HG03558 (cell line): ENCODE measurements at regions not wholly inside any gene's neighbourhood (a gene's known extent, or its start where the extent isn't known, plus 50 kb on each side); places are given as distances from the start of the nearest gene placed in this dataset.

Experiments used
- ATAC-seq: cut with Tn5 transposase; IDR thresholded peaks from one replicate; pipeline ENCODE4 v1.9.1; 2021; ENCODE audit warnings: moderate number of reproducible peaks; ENCODE audit not compliant: unreplicated experiment; ENCODE audit errors: extremely low read depth

- ATAC-seq: no peak
These were observed 652.6 kb downstream of the BCL11A start for GRCh38 chr2:59900728-59901452.

DNA sequence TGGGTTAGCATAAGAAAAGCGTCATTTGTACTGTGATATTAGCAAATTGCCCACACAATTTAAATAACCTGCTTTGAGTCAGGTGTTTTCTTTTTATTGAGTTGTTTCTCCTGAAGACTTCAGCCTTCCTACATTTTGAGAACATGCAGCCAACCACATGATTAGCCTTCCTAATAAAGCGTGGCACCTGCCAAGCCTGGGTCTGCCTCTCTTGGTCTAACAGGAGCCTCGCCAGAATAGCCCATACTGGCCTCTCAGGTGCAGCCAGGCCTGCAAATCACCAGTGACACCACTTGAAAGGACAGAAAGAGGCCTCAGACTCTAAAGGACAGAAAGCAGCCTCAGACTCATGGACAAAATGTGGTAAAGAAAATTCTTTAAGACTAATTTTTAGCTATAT is 653.8 kb downstream of the BCL11A start:
- no peak for ATAC-seq

- ATAC-seq: no peak
These were observed 656.8 kb downstream of the BCL11A start for GRCh38 chr2:59896499-59897245.

- ATAC-seq: no peak
These were observed 659.8 kb downstream of the BCL11A start for GRCh38 chr2:59893612-59894011.

GRCh38 chr2:59892398-59892797 is 661.1 kb downstream of the BCL11A start:
- ATAC-seq: no peak

GRCh38 chr2:59889305-59889704 is 664.1 kb downstream of the BCL11A start:
- no peak for ATAC-seq

GRCh38 chr2:59888706-59889105 is 664.7 kb downstream of the BCL11A start:
- no peak for ATAC-seq

GRCh38 chr2:59888015-59888414 is 665.4 kb downstream of the BCL11A start:
- peak; percentile 94 for ATAC-seq

DNA sequence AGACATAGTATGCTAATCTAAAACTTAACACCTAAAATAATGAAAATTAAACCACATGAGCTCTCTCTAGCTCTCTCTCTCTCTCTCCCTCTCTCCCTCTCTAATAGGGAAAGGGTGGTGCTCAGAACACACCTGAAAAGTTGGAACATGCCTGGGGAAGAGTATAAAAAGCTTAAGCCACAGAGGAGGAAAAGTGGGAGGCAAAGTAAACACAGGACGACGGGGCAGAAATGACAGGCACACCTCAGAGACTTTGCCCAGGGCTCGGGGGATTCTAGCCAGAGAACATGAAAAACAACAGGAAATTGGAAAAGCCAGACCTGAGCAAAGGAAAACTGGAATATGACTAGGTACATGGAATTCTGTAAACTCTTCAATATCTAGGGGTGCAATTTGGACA is 666.1 kb downstream of the BCL11A start:
- no peak for ATAC-seq

GRCh38 chr2:59886759-59887158 is 666.7 kb downstream of the BCL11A start:
- no peak for ATAC-seq

DNA sequence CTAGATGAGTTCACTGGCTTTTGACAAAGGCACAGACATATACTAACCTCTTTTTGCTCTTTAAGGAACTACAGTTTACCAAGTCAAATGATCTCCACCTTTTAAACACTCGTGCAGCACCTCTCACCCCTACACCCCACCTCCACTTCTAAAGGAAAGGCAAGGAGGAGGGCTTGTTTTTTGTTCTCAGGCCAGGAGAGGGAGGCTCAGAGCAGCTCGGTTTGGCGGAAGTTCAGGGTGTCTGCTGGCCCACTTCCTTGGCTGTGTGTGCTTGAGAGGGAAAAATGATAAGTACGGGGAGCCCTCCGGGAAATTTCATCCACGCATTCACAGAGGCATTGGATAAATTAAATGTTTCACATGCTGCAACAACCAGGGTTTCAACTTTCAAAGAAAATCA is 667.9 kb downstream of the BCL11A start:
- no peak for ATAC-seq

DNA sequence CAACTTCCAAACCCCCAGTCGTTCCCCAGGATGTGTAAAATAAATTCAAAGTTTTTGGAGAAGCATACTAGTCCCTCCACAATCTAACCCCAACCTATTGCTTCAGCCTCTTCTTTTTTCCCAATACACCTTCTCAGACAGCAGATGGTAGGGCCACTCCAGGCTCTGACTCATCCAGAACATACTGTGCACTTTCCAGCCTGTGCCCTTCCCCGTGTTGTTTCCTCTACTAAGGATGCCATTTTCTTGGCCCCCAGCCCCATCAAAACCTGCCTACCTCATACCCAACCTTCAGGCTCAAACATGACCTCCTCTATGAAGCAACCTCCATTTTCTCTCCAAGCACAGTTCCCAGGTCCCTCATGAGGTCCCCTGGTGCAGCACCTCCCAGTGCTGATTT is 669.3 kb downstream of the BCL11A start:
- no peak for ATAC-seq

- no peak for ATAC-seq
These were observed 670.6 kb downstream of the BCL11A start for GRCh38 chr2:59882822-59883221.

- ATAC-seq: no peak
These were observed 671.2 kb downstream of the BCL11A start for GRCh38 chr2:59882279-59882678.

DNA sequence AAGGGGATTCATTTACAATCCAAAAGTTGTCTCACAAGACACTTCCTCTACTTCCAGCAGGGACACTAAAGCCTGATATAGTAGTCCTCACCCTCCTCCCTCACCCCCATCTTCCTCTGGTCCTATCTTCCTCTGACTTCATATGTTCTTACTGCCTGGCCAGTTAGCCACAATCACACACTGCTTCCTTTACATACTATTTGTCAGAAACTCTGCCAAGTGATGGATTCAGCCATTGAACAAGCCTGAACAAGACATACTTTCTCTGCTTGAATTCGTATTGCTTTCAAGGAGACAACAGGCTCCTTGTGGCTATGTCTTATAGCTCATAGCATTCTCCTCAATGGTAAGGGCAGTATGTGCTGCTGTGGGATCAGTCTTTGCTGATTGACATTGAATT is 672.2 kb downstream of the BCL11A start:
- no peak for ATAC-seq

GRCh38 chr2:59879700-59880131 is 673.7 kb downstream of the BCL11A start:
- ATAC-seq: no peak

- no peak for ATAC-seq
These were observed 677.6 kb downstream of the BCL11A start for GRCh38 chr2:59875836-59876235.

DNA sequence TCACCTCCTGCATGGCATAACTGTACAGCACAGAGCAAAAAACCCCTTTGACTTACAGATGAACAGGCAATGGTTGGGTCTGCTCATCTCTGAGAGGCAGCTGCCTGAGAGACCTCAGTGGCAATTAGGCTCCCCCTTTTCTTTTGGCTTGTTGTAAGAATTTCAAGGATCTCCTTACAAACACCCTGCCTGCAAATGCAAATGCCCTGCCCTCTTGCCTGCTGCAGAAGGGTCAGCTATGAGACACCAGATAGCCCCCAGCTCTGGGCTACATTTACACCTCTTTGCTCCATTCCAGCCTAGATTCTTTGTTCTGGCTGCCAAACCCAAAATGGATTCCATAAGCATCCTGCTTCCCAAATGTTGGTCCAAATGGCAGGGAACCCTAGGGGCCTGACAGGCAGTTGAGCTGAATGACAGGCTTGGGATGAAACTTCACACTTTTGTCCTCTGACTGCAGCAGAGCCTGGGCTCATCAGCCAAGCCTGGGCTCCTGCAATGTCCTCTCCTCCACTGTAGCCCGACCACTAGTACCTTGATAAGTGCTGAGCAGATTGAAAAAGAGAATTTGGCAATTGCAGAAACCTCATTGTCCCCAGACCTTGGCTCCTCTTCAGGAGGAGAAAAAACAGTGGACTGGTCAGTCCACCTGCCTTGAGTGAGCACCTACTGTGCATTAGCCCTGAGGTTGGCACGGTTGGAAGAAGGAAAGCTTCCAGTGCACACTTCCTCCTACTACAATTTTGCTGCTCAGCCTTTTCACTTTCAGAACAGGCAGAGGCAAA is 678.3 kb downstream of the BCL11A start:
- ATAC-seq: no peak

DNA sequence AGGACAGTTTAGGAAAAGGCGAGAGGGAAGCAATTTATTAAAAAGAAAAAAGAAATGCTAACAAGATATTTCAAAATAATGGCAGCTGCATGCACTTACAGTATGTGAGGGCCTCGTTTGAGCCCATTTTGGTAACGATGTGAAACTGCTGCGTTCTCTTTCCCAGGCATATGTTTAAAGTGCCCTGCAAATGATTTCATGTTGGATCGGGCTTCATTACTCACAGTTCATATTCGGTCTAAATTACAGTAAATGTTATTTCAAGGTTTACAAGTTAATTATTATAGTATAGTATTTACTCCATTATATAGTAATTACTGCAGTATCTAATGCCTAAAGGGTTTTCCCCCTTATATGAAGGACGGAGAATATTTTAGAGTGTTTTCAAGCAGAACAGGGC is 679.1 kb downstream of the BCL11A start:
- no peak for ATAC-seq

GRCh38 chr2:59871830-59872229 is 681.6 kb downstream of the BCL11A start:
- ATAC-seq: no peak

DNA sequence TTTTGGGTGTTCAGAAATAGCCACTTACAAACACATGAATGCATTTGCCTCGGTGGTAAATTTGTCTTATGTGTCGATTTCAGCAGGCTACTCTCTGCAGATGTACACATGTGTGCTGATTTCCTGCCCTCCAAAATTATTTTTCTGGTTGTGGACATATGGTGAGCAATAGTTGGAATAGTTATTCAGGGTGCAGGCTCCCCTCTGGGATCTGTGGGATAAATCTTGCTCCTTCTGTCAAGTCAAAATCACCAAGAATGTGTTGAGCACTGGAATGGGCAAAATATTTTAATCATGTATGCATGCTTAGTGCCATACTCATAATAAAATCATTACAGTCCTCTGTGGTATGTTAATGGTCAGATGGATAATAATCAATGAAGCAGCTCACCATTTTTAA is 684.5 kb downstream of the BCL11A start:
- ATAC-seq: no peak
